AG09319 (cell line): ENCODE measurements at regions not wholly inside any gene's neighbourhood (a gene's known extent, or its start where the extent isn't known, plus 50 kb on each side); places are given as distances from the start of the nearest gene placed in this dataset.

ENCODE experiments used
- DNase-seq: peaks from one replicate; pipeline ENCODE4 v3.0.0-alpha.2; 2010; ENCODE audit warnings: low read depth; ENCODE audit errors: extremely low read depth
- CTCF ChIP-seq: IDR thresholded peaks from 2 replicates; pipeline ENCODE4 v1.5.1; 2011; ENCODE audit warnings: low read depth, mild to moderate bottlenecking, inconsistent platforms, low read length, moderate library complexity

DNA sequence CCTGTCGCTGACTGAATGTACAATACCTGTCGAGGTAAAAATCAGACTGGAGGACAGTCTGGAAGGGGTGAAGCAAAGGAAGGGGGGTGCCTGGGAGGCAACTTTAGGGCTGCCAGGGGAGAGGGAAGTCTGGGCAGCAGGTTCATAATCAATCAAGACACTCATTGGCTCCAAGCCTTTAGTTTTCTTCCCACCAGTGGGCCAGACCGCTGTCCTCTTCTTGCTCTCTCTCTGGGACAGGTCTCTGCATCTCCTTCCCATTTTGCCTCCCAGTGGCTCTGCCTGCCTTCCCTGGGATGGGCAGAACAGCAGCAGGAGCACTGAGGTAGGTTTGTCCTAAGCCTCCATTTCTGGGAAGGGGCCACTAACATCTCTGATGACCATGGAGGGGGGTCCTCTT is 206.5 kb downstream of the TTC8 start:
- no peak for DNase-seq
- TF ChIP-seq CTCF: no peak

DNA sequence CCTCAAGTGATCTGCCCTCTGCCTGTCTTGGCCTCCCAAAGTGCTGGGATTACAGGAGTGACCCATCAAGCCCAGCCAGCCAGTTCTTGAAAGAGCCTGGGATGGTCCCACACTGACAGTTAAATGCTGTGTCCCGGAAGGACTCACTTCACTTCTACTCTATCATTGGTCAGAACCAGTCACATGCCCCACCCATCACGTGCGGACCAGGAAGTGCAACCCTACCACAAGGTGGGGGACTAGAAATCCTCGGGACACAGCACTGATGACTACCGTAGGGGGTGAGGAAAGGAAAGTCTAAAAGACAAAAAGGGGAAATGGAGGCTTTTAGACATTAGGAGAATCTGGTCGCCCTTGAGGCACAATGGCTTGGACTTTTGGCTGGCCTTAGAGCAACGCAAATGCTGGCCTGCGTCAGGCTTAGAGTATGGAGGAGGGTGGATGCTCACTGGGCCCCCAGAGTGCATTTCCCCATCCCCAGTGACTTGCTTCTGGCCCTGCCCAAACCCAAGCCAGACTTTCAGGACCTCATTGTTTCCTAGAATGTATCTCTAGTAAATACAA is 207.7 kb downstream of the TTC8 start:
- no peak for TF ChIP-seq CTCF
- no peak for DNase-seq

DNA sequence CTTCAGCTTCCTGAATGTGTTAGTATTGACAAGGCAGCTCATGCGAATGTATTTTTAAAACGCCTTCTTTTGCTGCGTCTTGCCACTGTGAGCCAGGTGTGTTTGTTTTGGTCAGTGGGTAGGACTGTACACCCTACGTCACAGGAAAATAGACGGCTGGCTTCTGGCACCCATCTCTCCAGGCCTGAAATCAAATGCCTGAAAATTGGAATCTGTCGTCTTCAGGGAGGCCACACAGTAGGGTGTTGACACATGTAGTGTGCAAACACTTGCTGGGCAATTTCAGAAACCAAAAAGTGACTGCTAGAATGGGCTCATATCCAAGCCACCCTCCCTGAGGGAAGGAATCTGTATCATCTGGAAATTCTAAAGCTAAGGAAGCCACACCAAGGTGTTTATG is 209.3 kb downstream of the TTC8 start:
- TF ChIP-seq CTCF: no peak
- no peak for DNase-seq

- DNase-seq: no peak
- no peak for TF ChIP-seq CTCF
Measured at GRCh38 chr14:89036371-89036770, 211.9 kb downstream of the TTC8 start.

GRCh38 chr14:89037065-89037464 is 212.6 kb downstream of the TTC8 start:
- TF ChIP-seq CTCF: no peak
- DNase-seq: no peak

DNA sequence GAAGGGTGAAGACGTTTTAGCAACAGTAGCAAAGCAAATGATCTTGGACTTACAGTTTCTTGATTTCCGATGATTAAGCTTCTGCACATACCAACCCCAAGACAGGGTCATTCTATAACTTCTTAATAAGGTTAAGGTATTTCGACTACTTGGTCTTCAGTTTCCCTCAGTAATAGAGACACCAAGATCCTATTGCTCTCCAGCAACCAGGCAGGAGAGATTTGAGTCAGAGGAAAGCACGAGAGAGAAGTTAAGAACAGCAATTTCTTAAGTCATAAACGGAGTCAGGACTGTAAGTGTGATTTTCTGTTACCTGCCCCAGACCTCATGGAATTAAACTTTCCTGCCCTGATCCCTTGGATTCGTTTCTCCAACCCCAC is 215.6 kb downstream of the TTC8 start:
- DNase-seq: no peak
- no peak for TF ChIP-seq CTCF

- no peak; the same call in none of the 2 replicates for TF ChIP-seq CTCF
- peak; percentile 84 for DNase-seq
Measured at GRCh38 chr14:89040460-89041256, 216.2 kb downstream of the TTC8 start.
